Keratinocyte (primary cell): ENCODE measurements at regions not wholly inside any gene's neighbourhood (a gene's known extent, or its start where the extent isn't known, plus 50 kb on each side); places are given as distances from the start of the nearest gene placed in this dataset.

Experiments used
- DNase-seq: peaks from one replicate; pipeline ENCODE4 v3.0.0-alpha.2; 2011; ENCODE audit warnings: low read depth, missing footprints, low spot score
- FAIRE-seq: peaks from 2 replicates; lab custom pipeline; 2011; peaks lifted over from hg19 to GRCh38; lab: Jason Lieb, UNC
- H2AFZ ChIP-seq: 2 replicates; pipeline ENCODE4 v1.6.0; 2012; ENCODE audit warnings: low read length, control low read depth, inconsistent platforms; ENCODE audit not compliant: control insufficient read depth
- H3K27ac ChIP-seq: 2 replicates; pipeline ENCODE4 v1.5.1; 2011; ENCODE audit warnings: low read length; ENCODE audit not compliant: control insufficient read depth, insufficient read depth
- H3K27me3 ChIP-seq: 3 replicates; pipeline ENCODE4 v1.6.0; 2011; ENCODE audit warnings: low read length; ENCODE audit not compliant: control insufficient read depth, insufficient read depth; ENCODE audit errors: extremely low read depth
- H3K36me3 ChIP-seq, 2 experiments: 2 replicates in 1 of 2; 3 replicates in 1 of 2; pipeline ENCODE4 v1.5.1; 2011; ENCODE audit warnings: low read length in 2 of 2, mild to moderate bottlenecking in 1 of 2; ENCODE audit not compliant: control insufficient read depth in 2 of 2, insufficient read depth in 2 of 2; ENCODE audit errors: extremely low read depth in 1 of 2
- H3K4me1 ChIP-seq: 3 replicates; pipeline ENCODE4 v1.5.1; 2011; ENCODE audit warnings: low read length; ENCODE audit not compliant: control insufficient read depth, insufficient read depth; ENCODE audit errors: extremely low read depth
- H3K4me2 ChIP-seq: 3 replicates; pipeline ENCODE4 v1.6.0; 2011; ENCODE audit warnings: low read depth, low read length; ENCODE audit not compliant: control insufficient read depth, insufficient read depth; ENCODE audit errors: extremely low read depth
- H3K4me3 ChIP-seq, 3 experiments: fragments of 200-600 bp in 1 of 3; sonication (generic) in 1 of 3; 2 replicates in 2 of 3; 3 replicates in 1 of 3; pipeline ENCODE4 v1.5.1; 2011 to 2016; ENCODE audit warnings: low read length in 3 of 3, mild to moderate bottlenecking in 3 of 3, control low read depth in 2 of 3, inconsistent platforms in 1 of 3, low read depth in 1 of 3, mixed read lengths in 1 of 3, mixed run types in 1 of 3, moderate library complexity in 1 of 3; ENCODE audit not compliant: control insufficient read depth in 2 of 3, insufficient read depth in 2 of 3; ENCODE audit errors: extremely low read depth in 1 of 3
- H3K79me2 ChIP-seq: 2 replicates; pipeline ENCODE4 v1.6.0; 2012; ENCODE audit warnings: low read length; ENCODE audit not compliant: control insufficient read depth, insufficient read depth
- H3K9ac ChIP-seq: 3 replicates; pipeline ENCODE4 v1.6.0; 2011; ENCODE audit warnings: low read length; ENCODE audit not compliant: control insufficient read depth, insufficient read depth; ENCODE audit errors: extremely low read depth
- H3K9me1 ChIP-seq: 3 replicates; pipeline ENCODE4 v1.6.0; 2011; ENCODE audit warnings: low read length; ENCODE audit not compliant: control insufficient read depth, insufficient read depth; ENCODE audit errors: extremely low read depth
- H3K9me3 ChIP-seq: 2 replicates; pipeline ENCODE4 v1.5.1; 2012; ENCODE audit warnings: low read depth, low read length; ENCODE audit not compliant: control insufficient read depth
- H4K20me1 ChIP-seq: 3 replicates; pipeline ENCODE4 v1.6.0; 2011; ENCODE audit warnings: low read length; ENCODE audit not compliant: control insufficient read depth, insufficient read depth; ENCODE audit errors: extremely low read depth
- EZH2 ChIP-seq: IDR thresholded peaks from one replicate; pipeline ENCODE4 v1.6.1; 2012; ENCODE audit warnings: inconsistent platforms, mild to moderate bottlenecking, low read length, moderate library complexity
- dilution Hi-C: fragments of 300-500 bp; cut with MboI; formaldehyde crosslinking; loops from one replicate; pipeline ENCODE4 v1.7.0; 2020; ENCODE audit warnings: low sequenced_read_pairs; ENCODE audit not compliant: extremely low pct_ligation_motif_present
- TF ChIP-seq, protein P1 (sequence below), 3 experiments: IDR thresholded peaks in 1 of 3; conservative IDR thresholded peaks in 1 of 3; optimal IDR thresholded peaks in 1 of 3; 2 replicates in 2 of 3; 3 replicates in 1 of 3; pipeline versions ENCODE3 to v1.5.1; 2011; ENCODE audit warnings: low read length in 3 of 3, mild to moderate bottlenecking in 3 of 3, moderate library complexity in 2 of 3, control low read depth in 1 of 3, inconsistent platforms in 1 of 3; ENCODE audit not compliant: insufficient read depth in 2 of 3; ENCODE audit errors: extremely low read depth in 1 of 3

DNA sequence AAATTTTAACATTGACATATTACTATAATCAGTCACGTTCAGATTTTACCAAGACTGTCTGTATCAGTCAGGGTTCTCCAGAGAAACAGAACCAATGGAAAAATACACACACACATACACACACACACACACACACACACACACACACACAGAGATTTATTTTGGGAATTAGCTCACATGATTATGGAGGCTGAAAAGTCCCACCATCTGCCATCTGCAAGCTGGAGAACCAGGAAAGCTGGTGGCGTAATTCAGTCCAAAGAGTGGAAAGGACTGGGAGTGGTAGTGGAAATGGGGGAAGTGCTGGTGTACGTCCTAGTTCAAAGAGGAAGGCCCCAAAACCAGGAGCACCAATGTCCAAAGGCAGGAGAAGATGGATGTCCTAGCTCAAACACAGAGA, 166.4 kb downstream of the AKAIN1 start:
- H3K4me1 ChIP-seq = no peaks in the 10 kb centered on the region
- no peaks in the 10 kb centered on the region for H3K9me3 ChIP-seq
- no peak for FAIRE-seq
- H3K4me3 ChIP-seq = no peak overlapping the region
- H3K4me2 ChIP-seq = no peak overlapping the region
- H3K27me3 ChIP-seq = no peaks in the 10 kb centered on the region
- H3K36me3 ChIP-seq = no peaks in the 10 kb centered on the region
- no peak overlapping the region for H3K27ac ChIP-seq
- no peak for DNase-seq
- no peak overlapping the region for H2AFZ ChIP-seq
- no peaks in the 10 kb centered on the region for H3K79me2 ChIP-seq
- no peaks in the 10 kb centered on the region for H4K20me1 ChIP-seq
- TF ChIP-seq, protein P1, sequence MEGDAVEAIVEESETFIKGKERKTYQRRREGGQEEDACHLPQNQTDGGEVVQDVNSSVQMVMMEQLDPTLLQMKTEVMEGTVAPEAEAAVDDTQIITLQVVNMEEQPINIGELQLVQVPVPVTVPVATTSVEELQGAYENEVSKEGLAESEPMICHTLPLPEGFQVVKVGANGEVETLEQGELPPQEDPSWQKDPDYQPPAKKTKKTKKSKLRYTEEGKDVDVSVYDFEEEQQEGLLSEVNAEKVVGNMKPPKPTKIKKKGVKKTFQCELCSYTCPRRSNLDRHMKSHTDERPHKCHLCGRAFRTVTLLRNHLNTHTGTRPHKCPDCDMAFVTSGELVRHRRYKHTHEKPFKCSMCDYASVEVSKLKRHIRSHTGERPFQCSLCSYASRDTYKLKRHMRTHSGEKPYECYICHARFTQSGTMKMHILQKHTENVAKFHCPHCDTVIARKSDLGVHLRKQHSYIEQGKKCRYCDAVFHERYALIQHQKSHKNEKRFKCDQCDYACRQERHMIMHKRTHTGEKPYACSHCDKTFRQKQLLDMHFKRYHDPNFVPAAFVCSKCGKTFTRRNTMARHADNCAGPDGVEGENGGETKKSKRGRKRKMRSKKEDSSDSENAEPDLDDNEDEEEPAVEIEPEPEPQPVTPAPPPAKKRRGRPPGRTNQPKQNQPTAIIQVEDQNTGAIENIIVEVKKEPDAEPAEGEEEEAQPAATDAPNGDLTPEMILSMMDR (optimal IDR thresholded peaks at IDR 0.05 in 1 of 3, IDR thresholded peaks at IDR 0.05 in 1 of 3, conservative IDR thresholded peaks at IDR 0.05 in 1 of 3; ENCODE audit: extremely low read depth in 1 of 3, insufficient read depth in 2 of 3, low read length in 3 of 3) = no peak
- no peak for TF ChIP-seq EZH2
- H3K9ac ChIP-seq = no peak overlapping the region
- dilution Hi-C loops = no loop called here
- no peaks in the 10 kb centered on the region for H3K9me1 ChIP-seq

DNA sequence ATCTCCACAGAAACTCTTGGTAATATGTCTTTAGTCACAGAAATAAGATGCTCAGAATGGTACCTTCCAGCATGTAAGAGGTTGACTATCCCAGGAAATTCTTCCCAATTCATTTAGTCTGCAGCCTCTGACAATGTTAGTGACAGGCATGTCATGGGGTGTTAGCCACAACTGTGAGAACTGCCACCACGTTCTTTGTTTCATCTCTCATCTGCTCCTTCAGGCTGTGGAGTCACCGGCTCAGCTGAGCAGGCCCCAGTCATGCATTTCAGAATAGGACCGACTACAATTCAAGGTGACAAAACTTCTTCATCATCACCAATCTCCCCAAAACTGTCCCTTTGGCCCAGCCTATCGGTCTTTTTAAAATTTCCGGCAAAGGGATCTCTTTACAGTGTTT, 167.5 kb downstream of the AKAIN1 start:
- Histone ChIP-seq H3K4me1 (no peaks in the 10 kb centered on the region), H3K79me2 (no peaks in the 10 kb centered on the region), H2AFZ (no peak overlapping the region), H3K27ac (no peak overlapping the region), H3K36me3 (no peaks in the 10 kb centered on the region), H4K20me1 (no peaks in the 10 kb centered on the region), H3K9me1 (no peaks in the 10 kb centered on the region), H3K4me3 (no peak overlapping the region), H3K9ac (no peak overlapping the region), H3K4me2 (no peak overlapping the region), H3K27me3 (no peaks in the 10 kb centered on the region), H3K9me3 (no peaks in the 10 kb centered on the region)
- no peak for TF ChIP-seq EZH2
- TF ChIP-seq, protein P1 (optimal IDR thresholded peaks at IDR 0.05 in 1 of 3, IDR thresholded peaks at IDR 0.05 in 1 of 3, conservative IDR thresholded peaks at IDR 0.05 in 1 of 3; ENCODE audit: extremely low read depth in 1 of 3, insufficient read depth in 2 of 3, low read length in 3 of 3) = no peak
- dilution Hi-C loops = no loop called here
- DNase-seq (no peak), FAIRE-seq (no peak)
